K562 (cell line): ENCODE measurements at regions not wholly inside any gene's neighbourhood (a gene's known extent, or its start where the extent isn't known, plus 50 kb on each side); places are given as distances from the start of the nearest gene placed in this dataset.

Source experiments
- GATA2 ChIP-seq: sonication (generic); formaldehyde crosslinking; IDR thresholded peaks from 2 replicates; pipeline ENCODE4 v1.4.0; 2020; ENCODE audit warnings: mild to moderate bottlenecking, missing genetic modification reagents
- MAX ChIP-seq: sonication (generic); formaldehyde crosslinking; IDR thresholded peaks from 2 replicates; pipeline ENCODE4 v1.9.0; 2022; ENCODE audit warnings: mild to moderate bottlenecking, missing genetic modification reagents
- NUFIP1 ChIP-seq: fragments of 450-650 bp; IDR thresholded peaks from 2 replicates; pipeline ENCODE4 v1.6.1; 2018; ENCODE audit not compliant: partially characterized antibody
- POLR2A ChIP-seq: fragments of 450-650 bp; conservative IDR thresholded peaks from 2 replicates; pipeline ENCODE4 v1.6.1; 2016

DNA sequence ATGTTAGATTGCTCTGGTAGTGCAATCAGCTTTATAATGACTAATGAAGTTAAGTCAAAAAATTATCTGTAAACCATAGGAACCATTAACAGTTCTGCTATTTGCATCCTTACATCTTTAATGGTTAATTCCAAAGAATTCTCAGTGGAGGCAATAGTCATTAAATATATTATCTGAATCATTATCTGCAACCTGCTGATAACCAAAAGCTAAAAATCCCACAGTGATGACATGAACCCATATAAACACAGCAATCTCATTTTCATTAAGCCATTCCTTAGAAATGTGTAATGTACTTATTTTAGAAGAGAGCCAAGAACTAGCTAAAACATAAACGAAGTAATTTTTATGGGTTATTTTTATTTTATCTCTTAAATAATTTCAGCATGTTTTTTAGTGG lies 60.2 kb downstream of the MAGEB16 start:
- TF ChIP-seq NUFIP1 (no peak), MAX (CRISPR knock-in tag) (no peak), GATA2 (CRISPR knock-in tag) (no peak), POLR2A (no peak)
